ENCODE measurements at regions not wholly inside any gene's neighbourhood (a gene's known extent, or its start where the extent isn't known, plus 50 kb on each side); places are given as distances from the start of the nearest gene placed in this dataset.

- no peaks in the 10 kb centered on the region for H3K9me3 ChIP-seq (ENCODE audit: control insufficient read depth, low read length)
- no peak overlapping the region for H3K9ac ChIP-seq
- H3K79me2 ChIP-seq, result no peaks in the 10 kb centered on the region
- no peaks in the 10 kb centered on the region for H3K4me1 ChIP-seq
- TF ChIP-seq CTCF (IDR thresholded peaks at IDR 0.05), result no peak
- H3K4me2 ChIP-seq (ENCODE audit: low read length), result no peak overlapping the region
- no peak overlapping the region for H3K27ac ChIP-seq
- H3K27me3 ChIP-seq (ENCODE audit: control insufficient read depth, insufficient read depth, low read length), result no peaks in the 10 kb centered on the region
- H3K36me3 ChIP-seq (ENCODE audit: control insufficient read depth, insufficient read depth, low read length), result no peaks in the 10 kb centered on the region
- no peak overlapping the region for H2AFZ ChIP-seq
- H3K4me3 ChIP-seq (ENCODE audit: low read depth, low read length), result no peak overlapping the region
Measured at GRCh38 chr13:87859261-87859660, 188.1 kb downstream of the SLITRK5 start.

GRCh38 chr13:87867426-87867825 is 196.3 kb downstream of the SLITRK5 start:
- H3K27me3 ChIP-seq (ENCODE audit: control insufficient read depth, insufficient read depth, low read length), result no peaks in the 10 kb centered on the region
- H3K4me1 ChIP-seq, result no peaks in the 10 kb centered on the region
- H2AFZ ChIP-seq, result no peak overlapping the region
- no peaks in the 10 kb centered on the region for H3K9me3 ChIP-seq (ENCODE audit: control insufficient read depth, low read length)
- H3K9ac ChIP-seq, result no peak overlapping the region
- no peak overlapping the region for H3K27ac ChIP-seq
- no peak overlapping the region for H3K4me3 ChIP-seq (ENCODE audit: low read depth, low read length)
- no peak overlapping the region for H3K4me2 ChIP-seq (ENCODE audit: low read length)
- TF ChIP-seq CTCF (IDR thresholded peaks at IDR 0.05), result no peak
- H3K79me2 ChIP-seq, result no peaks in the 10 kb centered on the region
- H3K36me3 ChIP-seq (ENCODE audit: control insufficient read depth, insufficient read depth, low read length), result no peaks in the 10 kb centered on the region

GRCh38 chr13:87868731-87869130 is 197.6 kb downstream of the SLITRK5 start:
- Histone ChIP-seq H3K36me3 (ENCODE audit: control insufficient read depth, insufficient read depth, low read length) (no peaks in the 10 kb centered on the region), H3K27me3 (ENCODE audit: control insufficient read depth, insufficient read depth, low read length) (no peaks in the 10 kb centered on the region), H3K4me3 (ENCODE audit: low read depth, low read length) (no peak overlapping the region), H3K4me1 (no peaks in the 10 kb centered on the region), H3K79me2 (no peaks in the 10 kb centered on the region), H3K9ac (no peak overlapping the region), H2AFZ (no peak overlapping the region), H3K27ac (no peak overlapping the region), H3K9me3 (ENCODE audit: control insufficient read depth, low read length) (no peaks in the 10 kb centered on the region), H3K4me2 (ENCODE audit: low read length) (no peak overlapping the region)
- no peak for TF ChIP-seq CTCF (IDR thresholded peaks at IDR 0.05)

DNA sequence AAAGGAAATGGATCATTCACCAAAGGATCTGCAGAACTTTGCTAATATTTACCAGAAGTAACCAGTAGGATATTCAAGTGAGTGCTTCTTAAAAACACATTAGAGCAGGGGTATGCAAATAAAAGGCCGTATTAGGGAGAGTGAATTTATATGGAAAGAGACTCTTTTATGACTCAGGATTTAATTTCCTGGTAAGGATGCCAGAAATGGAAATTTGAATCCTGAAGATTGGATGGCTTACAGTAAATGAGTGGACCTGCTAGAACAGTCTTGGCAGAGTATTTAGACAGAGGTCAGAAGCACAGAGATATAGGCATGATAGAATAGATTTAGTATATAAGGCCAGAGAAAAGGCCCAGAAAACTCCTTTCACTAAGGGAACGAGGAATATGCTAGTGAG is 201.6 kb downstream of the SLITRK5 start:
- H3K9me3 ChIP-seq (ENCODE audit: control insufficient read depth, low read length), result peaks cover 2% of the 10 kb centered on the region
- no peaks in the 10 kb centered on the region for H3K27me3 ChIP-seq (ENCODE audit: control insufficient read depth, insufficient read depth, low read length)
- no peak overlapping the region for H3K27ac ChIP-seq
- no peak overlapping the region for H3K4me2 ChIP-seq (ENCODE audit: low read length)
- H3K4me1 ChIP-seq, result no peaks in the 10 kb centered on the region
- no peaks in the 10 kb centered on the region for H3K36me3 ChIP-seq (ENCODE audit: control insufficient read depth, insufficient read depth, low read length)
- no peak for TF ChIP-seq CTCF (IDR thresholded peaks at IDR 0.05)
- no peak overlapping the region for H3K9ac ChIP-seq
- no peak overlapping the region for H3K4me3 ChIP-seq (ENCODE audit: low read depth, low read length)
- H3K79me2 ChIP-seq, result no peaks in the 10 kb centered on the region
- H2AFZ ChIP-seq, result no peak overlapping the region

DNA sequence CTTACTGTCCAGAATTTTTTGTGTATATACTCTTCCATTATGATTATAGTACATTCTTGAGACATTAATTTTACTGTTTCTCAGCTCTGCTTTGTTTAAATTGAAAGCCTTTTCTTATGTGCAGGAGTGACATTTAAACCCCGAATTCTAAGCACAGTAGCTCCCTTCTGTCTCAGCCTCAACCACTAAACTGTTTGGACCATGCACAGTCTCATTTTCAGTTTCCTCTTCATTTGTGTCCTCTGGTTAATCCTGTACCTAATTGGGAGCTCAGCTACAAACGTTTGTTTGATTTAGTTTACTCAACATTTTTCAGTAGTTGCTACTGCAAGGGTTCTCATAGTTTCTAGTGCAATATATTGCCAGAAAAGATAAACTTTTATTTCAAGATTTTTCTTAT is 206.3 kb downstream of the SLITRK5 start:
- no peak for TF ChIP-seq CTCF (IDR thresholded peaks at IDR 0.05)
- Histone ChIP-seq H3K36me3 (ENCODE audit: control insufficient read depth, insufficient read depth, low read length) (no peaks in the 10 kb centered on the region), H3K9ac (no peak overlapping the region), H3K9me3 (ENCODE audit: control insufficient read depth, low read length) (peaks cover 2% of the 10 kb centered on the region), H3K27me3 (ENCODE audit: control insufficient read depth, insufficient read depth, low read length) (no peaks in the 10 kb centered on the region), H3K27ac (no peak overlapping the region), H3K79me2 (no peaks in the 10 kb centered on the region), H3K4me3 (ENCODE audit: low read depth, low read length) (no peak overlapping the region), H3K4me2 (ENCODE audit: low read length) (no peak overlapping the region), H2AFZ (no peak overlapping the region), H3K4me1 (no peaks in the 10 kb centered on the region)

Data from parathyroid adenoma (tissue), 2 donors.